Progenitor cell of endocrine pancreas (in vitro differentiated cells): ENCODE measurements at regions not wholly inside any gene's neighbourhood (a gene's known extent, or its start where the extent isn't known, plus 50 kb on each side); places are given as distances from the start of the nearest gene placed in this dataset.

Source experiments
- DNase-seq: peaks from one replicate; pipeline ENCODE4 v3.0.0; 2021; ENCODE audit warnings: low spot score; ENCODE audit not compliant: unreplicated experiment
- H3K27ac Mint-ChIP-seq: 2 replicates; pipeline ENCODE4 v1.8.0; 2021; ENCODE audit warnings: mild to moderate bottlenecking, moderate library complexity, mixed read lengths
- H3K27me3 Mint-ChIP-seq: 2 replicates; pipeline ENCODE4 v1.8.0; 2021; ENCODE audit warnings: mixed read lengths
- H3K36me3 Mint-ChIP-seq: 2 replicates; pipeline ENCODE4 v1.8.0; 2022; ENCODE audit warnings: mixed read lengths; ENCODE audit not compliant: insufficient read depth
- H3K4me1 Mint-ChIP-seq: 2 replicates; pipeline ENCODE4 v1.8.0; 2021; ENCODE audit warnings: low read depth, mixed read lengths
- H3K4me3 Mint-ChIP-seq: 2 replicates; pipeline ENCODE4 v1.8.0; 2021; ENCODE audit warnings: low read depth, mild to moderate bottlenecking, moderate library complexity, mixed read lengths
- H3K9me3 Mint-ChIP-seq: 2 replicates; pipeline ENCODE4 v1.8.0; 2021; ENCODE audit warnings: low read depth, mixed read lengths
- TF ChIP-seq, protein P1 (sequence below): fragments of 200-600 bp; sonication (generic); IDR thresholded peaks from one replicate; pipeline ENCODE4 v1.5.0; 2021; ENCODE audit warnings: antibody characterized with exemption, mild to moderate bottlenecking; ENCODE audit not compliant: unreplicated experiment

DNA sequence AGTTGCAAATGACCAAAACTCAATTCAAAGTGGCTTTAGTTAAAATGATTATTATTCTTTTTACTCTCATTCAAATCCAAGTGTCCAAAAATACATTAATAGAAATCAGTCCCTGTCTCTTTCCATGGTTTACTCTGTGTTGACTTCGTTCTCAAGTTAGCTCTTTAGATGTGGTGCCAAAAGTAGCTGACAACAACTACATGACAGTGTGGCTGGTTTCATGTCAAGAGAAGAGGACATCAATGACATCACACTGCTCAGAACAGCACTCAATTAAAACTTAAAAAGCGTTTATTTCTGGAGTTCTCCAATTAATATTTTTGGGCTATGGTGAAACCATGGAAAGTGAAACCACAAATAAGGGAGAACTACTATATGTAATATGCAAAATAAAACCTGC is 1746.9 kb downstream of the LRRC4C start:
- H3K36me3 Mint-ChIP-seq: no peaks in the 10 kb centered on the region
- DNase-seq: no peak
- peaks cover 11% of the 10 kb centered on the region for H3K9me3 Mint-ChIP-seq
- no peak overlapping the region for H3K4me3 Mint-ChIP-seq
- no peaks in the 10 kb centered on the region for H3K27me3 Mint-ChIP-seq
- no peak overlapping the region for H3K27ac Mint-ChIP-seq
- TF ChIP-seq, protein P1, sequence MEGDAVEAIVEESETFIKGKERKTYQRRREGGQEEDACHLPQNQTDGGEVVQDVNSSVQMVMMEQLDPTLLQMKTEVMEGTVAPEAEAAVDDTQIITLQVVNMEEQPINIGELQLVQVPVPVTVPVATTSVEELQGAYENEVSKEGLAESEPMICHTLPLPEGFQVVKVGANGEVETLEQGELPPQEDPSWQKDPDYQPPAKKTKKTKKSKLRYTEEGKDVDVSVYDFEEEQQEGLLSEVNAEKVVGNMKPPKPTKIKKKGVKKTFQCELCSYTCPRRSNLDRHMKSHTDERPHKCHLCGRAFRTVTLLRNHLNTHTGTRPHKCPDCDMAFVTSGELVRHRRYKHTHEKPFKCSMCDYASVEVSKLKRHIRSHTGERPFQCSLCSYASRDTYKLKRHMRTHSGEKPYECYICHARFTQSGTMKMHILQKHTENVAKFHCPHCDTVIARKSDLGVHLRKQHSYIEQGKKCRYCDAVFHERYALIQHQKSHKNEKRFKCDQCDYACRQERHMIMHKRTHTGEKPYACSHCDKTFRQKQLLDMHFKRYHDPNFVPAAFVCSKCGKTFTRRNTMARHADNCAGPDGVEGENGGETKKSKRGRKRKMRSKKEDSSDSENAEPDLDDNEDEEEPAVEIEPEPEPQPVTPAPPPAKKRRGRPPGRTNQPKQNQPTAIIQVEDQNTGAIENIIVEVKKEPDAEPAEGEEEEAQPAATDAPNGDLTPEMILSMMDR: no peak
- no peaks in the 10 kb centered on the region for H3K4me1 Mint-ChIP-seq

DNA sequence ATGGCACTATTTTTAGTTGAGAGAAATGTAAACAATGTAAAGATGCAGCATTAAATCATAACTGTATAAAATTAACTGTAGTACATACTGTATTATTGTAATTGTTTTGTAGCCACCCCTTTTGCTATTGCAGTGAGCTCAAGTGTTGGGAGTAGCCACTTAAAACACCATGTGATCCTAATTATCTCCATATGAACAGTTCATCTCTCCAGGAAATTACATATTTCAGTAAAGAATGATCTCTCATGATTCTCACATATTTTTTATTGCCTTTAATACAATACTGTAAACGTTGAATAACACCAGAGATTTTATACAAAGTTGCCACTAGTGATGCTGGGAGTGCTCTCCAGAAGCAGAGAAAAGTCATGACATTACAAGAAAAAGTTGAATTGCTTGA is 1768.6 kb downstream of the LRRC4C start:
- Mint-ChIP-seq H3K4me1 (peaks cover 4% of the 10 kb centered on the region), H3K27me3 (peaks cover 4% of the 10 kb centered on the region), H3K4me3 (no peak overlapping the region), H3K9me3 (peaks cover 3% of the 10 kb centered on the region), H3K27ac (no peak overlapping the region), H3K36me3 (no peaks in the 10 kb centered on the region)
- TF ChIP-seq, protein P1: no peak
- no peak for DNase-seq

DNA sequence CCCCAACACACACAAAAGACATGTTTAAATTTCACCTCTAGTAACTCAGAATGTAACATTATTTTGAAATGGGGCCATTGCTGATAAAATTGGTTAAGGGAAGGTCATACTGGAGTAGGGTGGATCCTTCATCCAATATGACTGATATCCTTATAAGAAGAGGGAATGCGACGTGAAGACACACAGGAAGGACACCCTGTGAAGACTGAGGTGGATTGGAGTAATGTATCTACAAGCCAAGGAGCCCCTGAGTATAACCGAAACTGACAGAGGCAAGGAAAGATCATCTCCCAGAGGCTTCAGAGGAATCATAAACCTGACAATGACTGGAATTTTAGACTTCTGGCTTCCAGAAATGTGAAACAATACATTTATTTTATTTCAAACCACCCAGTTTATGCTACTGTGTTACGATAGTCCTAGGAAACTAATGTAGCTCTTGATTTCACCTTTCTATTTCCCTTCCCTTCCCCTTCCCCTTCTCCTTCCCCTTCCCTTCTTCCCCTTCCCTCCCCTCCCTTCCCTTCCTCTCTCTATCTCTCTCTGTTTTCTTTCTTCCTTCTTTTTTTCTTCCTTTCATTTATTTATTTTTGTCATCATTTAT is 1775.4 kb downstream of the LRRC4C start:
- DNase-seq: no peak
- peaks cover 9% of the 10 kb centered on the region for H3K4me1 Mint-ChIP-seq
- H3K36me3 Mint-ChIP-seq: peaks cover 2% of the 10 kb centered on the region
- peaks cover 7% of the 10 kb centered on the region for H3K9me3 Mint-ChIP-seq
- H3K27me3 Mint-ChIP-seq: no peaks in the 10 kb centered on the region
- H3K27ac Mint-ChIP-seq: no peak overlapping the region
- H3K4me3 Mint-ChIP-seq: no peak overlapping the region
- TF ChIP-seq, protein P1: no peak

DNA sequence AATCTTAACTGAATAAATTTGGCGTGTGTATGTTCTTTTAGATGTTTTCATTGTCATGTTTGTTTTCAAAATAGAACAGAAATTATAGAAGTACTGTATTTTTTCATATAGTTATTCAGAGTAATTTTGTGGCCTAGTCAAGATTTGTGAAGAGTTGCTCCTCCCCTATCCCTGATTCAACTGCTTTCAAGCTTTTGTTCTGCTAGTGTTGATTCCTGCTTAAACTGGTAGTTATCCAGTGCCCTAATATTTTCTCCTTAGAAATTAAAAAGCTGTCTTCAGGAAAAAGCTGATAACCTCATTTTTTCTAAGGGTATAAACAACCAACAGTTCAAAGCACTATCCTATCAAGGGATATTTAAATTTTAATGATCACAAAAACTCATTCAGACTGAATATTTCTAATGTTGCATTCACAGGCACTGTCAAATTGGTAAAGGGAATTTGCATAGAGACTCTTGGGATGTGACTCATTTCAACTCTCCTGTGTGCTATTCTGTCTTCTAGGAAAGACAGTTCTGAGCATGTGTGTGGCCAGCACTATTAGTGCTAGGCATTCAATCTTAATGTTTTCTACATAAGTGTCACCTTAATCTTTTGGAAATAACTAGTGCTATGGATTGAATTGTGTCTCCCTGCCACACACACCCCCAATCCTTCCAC is 1776.0 kb downstream of the LRRC4C start:
- DNase-seq: no peak
- H3K4me1 Mint-ChIP-seq: peaks cover 9% of the 10 kb centered on the region
- H3K36me3 Mint-ChIP-seq: peaks cover 2% of the 10 kb centered on the region
- H3K27ac Mint-ChIP-seq: no peak overlapping the region
- peaks cover 7% of the 10 kb centered on the region for H3K9me3 Mint-ChIP-seq
- H3K27me3 Mint-ChIP-seq: no peaks in the 10 kb centered on the region
- no peak overlapping the region for H3K4me3 Mint-ChIP-seq
- TF ChIP-seq, protein P1: no peak

DNA sequence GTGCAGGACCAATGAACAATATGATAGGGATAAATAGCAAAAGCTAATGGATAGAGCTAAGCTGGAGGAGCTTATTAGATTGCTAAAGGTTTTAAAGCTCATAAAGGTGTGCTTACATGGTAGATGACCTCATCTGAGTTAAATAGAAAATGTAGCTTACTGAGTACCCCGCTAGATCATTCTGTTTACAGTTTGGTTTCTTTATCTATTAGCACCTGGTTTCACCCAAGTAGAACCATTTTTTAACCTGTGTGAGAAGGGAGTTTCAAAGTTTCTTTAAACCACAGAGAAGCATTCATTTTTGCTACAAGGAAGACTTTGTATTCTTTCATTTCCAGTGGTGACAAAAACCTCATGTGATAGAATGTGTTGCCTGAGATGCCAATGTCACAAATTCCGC is 1778.0 kb downstream of the LRRC4C start:
- Mint-ChIP-seq H3K9me3 (peaks cover 7% of the 10 kb centered on the region), H3K36me3 (peaks cover 2% of the 10 kb centered on the region), H3K27ac (no peak overlapping the region), H3K27me3 (no peaks in the 10 kb centered on the region), H3K4me3 (no peak overlapping the region), H3K4me1 (peaks cover 9% of the 10 kb centered on the region)
- no peak for DNase-seq
- TF ChIP-seq, protein P1: no peak
